CD4-positive, alpha-beta T cell treated with Interleukin-1 beta for 1 hour (primary cell): ENCODE measurements at regions not wholly inside any gene's neighbourhood (a gene's known extent, or its start where the extent isn't known, plus 50 kb on each side); places are given as distances from the start of the nearest gene placed in this dataset.
A peak's percentile ranks its signal among the peaks of the same experiment; 100 is the strongest.

Experiments
- DNase-seq, 2 donors: peaks; one replicate each; pipeline ENCODE4 v3.0.0-alpha.2; 2020 to 2022

DNA sequence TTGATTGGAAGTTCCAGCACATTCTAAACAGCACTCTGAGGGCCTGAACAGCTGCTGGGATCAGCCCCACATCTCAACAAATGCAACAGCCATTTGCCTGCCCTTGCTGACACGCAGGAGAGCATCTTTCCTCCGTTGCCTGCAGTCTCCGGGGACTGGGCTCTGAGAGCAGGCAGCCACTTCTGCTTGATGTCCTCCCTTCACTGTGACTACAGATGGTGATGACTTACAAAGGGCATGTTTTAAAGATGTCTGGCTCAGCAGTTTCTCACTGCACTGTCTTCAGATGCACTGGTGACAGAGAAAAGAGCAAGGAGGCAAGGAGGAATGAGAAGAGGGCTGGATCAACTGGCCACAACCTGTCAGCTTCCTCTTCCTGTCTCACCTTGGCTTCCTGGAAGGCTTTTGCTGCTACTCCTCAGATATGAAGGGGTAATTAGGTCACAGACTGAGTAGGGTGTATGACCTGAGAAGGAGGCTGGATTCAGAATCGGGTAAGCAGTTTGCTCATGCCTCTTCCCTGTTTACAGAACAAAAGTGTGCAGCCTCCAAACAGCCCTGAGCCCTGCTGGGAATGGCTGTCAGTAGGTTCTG lies 143.5 kb upstream of the GHITM start:
- DNase-seq = peak in 1 of 2 donors; percentile 3

DNA sequence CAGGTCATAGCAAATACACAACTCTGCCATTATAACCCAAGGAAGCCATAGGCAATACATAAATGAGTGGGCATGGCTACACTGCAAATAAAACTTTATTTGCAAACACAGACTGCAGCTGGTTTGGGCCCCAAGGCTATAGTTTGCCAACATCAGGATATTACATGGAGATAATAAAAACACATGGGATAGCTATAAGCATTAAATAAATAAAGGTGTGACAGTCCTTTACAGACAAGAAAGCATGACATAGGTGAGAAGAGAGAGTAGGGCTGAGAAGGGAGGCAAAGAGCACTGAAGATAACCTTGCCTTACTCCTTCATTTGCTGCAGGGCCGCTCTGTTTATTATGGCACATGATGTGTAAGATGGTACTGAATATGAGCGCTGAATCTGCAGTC lies 135.1 kb upstream of the GHITM start:
- no peak for DNase-seq

DNA sequence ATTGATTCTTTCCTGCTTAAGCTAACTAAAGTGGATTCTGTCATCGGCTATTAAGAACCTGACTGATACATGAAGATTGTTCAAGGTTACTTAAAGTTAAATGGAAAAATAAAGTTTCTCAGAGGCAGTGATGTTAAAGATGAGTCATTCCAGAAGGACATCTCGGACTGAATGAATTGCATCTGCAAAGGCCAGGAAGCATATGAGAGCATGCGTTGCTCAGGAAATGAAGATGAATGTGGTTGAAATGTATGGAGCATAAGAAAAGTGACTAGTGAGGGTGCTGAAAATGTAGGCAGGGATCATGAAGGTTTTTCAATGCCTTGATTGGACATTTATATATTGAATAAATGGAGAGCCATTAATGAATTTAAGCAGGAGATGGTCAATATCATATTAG lies 133.9 kb upstream of the GHITM start:
- DNase-seq = no peak

DNA sequence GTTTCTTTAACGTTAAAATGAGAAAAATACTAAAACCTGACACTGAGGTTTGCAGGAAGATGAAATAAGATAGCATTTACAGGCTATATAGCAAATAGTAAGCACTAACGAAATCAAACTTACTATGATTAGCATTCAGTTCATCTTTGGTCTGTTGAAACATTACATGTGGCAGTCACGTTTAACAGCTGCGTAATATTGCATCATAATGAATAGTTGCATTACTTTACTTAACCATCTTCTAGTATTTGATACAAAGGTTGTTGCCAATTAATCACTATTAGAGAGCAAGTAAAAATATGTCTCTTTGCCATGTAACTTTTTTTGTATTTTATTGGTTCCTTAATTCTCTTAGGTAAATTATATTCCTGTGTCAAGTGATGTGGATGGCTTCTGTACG lies 131.8 kb upstream of the GHITM start:
- DNase-seq = no peak

DNA sequence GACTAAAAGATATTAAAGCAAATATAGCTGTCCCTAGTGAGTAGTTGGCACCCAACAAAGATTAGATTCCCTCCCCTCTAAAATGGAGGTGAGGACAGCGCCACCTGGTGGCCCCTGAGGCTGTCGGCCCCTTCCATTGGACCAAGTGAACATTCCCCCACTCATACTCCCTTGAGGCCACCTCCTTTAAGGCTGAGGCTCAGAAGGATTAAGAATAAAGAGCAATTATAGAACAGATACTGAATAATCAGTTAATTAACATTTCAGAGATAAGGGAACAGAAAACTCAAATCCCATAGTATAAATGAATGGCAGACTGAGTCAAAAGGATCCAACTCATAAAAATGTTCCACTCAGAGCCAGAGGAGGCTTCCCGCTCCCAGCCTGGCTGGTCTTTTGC lies 130.4 kb upstream of the GHITM start:
- DNase-seq = no peak

DNA sequence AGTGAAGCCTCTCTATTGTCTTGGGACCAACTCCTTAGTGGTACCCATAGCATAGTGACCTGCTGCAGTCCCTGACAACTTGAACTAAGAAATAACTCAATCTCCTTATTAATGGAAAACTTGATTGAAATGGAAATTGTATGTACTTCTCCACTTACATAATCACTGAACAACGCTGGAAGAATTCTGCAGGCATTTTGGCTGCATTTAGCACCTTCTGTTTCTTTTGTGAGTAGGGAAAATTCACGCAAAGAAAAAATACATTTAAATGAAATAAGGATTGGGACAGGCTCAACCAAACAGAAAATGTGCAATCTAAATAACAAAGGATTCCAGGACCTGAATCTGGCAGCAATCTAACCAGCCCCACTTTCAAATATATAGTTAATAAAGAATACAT lies 126.9 kb upstream of the GHITM start:
- no peak for DNase-seq

DNA sequence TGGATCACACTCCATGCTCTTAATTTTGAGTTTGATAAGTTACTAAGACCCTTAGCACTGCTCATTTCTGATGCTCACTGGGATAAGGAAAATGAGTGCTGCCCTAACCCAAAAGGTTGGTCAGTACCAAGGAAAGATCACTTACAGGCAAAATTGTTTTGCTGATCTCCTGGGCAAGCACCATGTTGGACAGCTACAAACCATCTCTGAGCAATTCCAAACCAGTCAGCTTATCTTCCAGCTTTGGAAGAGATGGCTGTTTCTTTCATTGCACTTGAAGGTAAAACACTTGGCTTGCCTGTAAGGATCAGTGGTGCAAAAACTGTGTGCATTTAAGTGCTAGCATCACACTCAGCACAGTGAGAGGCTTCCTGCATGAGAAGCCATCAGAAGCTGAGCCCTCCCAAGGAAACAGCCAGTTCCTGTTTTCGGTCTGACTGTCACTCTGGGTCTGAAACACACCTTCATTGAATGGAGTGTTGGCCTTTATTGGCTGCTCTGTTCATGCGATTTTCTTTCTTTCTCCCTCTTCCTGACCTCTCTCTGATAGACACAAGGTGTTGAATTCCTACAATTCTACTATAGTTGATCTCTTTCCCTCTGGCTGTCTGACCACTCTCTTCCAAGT lies 126.4 kb upstream of the GHITM start:
- DNase-seq = no peak

DNA sequence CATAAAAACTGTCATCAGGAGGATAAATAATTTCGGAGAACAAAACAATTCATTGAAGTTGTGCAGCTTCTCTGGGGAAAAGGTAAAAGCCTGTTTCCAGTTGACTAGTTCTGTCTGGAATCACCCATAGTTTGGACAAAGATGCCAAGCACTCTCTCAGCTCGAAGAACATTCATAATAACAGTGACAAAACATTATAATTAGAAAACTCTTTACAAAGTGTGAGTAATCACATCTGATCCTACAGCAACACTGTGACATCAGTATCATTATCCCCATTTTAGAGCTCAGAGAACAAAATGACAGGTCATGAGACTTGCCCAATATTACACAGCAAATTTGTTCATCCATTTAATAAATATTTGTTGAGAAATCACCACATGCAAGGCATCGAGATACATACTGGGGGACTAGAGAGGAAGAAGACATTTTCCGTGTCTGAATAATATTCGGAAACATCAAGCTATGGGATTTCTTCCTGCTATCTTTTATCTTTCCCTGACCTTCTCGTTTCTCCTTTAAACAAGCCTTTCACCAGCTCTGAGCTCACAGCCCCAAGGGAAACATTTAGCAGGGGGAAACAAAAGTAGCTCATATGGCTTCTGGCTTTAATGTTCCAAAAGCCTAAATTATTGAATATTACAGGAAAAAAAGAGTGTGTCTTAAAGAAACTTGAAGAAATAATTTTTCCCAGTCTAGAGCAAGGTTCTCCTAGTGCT lies 123.3 kb upstream of the GHITM start:
- no peak for DNase-seq

DNA sequence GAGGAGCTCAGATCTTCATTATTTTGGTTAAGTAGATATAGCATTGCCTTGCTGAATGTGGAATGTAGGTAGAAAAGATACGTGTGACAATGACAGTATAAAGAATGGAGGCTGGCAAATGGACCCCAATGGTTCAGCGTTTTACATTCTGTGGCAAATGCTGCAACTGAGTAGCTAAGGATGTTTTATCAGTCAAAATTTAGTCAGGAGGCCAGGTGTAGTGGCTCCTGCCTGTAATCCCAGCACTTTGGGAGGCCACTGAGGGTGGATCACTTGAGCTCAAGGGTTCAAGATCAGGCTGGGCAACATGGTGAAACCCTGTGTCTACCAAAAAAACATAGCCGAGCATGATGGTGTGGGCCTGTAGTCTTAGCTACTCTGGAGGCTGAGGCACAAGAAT lies 120.5 kb upstream of the GHITM start:
- no peak for DNase-seq

DNA sequence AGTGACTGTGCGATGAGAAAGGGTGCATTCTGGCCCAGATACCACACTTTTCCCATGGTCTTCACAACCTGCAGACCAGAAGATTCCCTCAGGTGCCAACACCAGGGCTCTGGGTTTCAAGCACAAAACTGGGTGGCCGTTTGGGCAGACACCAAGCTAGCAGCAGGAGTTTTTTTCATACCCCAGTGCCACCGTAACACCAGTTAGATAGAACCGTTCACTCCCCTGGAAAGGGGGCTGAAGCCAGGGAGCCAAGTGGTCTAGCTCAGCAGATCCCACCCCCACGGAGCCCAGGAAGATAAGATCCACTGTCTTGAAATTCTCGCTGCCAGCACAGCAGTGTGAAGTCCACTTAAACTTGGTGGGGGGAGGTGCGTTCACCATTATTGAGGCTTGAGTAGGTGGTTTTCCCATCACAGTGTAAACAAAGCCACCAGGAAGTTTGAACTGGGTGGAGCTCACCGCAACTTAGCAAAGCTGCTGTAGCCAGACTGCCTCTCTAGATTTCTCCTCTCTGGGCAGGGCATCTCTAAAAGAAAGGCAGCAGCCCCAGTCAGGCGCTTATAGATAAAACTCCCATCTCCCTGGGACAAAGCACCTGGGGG lies 119.4 kb upstream of the GHITM start:
- peak in 1 of 2 donors; percentile 7 for DNase-seq

DNA sequence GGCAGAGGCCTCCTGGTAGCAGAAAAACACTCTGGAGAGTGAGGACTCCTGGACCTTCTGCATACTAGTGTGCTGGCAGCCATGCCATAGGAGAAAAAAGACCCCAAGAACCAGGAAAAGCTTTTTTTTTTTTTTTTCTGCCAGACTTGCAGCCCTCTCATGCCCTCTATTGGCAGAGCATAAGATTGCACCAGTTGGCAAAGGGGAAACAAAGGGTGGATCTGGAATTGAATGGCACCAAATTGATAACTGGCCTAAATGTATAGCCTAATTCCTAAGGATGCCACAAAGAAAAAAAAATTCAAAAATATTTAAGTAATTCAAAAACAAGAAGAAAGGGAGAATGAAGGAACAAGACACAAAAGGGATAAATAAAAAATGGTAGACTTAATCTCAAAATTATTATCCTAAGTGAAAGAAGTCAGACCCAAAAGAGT lies 112.5 kb upstream of the GHITM start:
- peak in 1 of 2 donors; percentile 14 for DNase-seq

DNA sequence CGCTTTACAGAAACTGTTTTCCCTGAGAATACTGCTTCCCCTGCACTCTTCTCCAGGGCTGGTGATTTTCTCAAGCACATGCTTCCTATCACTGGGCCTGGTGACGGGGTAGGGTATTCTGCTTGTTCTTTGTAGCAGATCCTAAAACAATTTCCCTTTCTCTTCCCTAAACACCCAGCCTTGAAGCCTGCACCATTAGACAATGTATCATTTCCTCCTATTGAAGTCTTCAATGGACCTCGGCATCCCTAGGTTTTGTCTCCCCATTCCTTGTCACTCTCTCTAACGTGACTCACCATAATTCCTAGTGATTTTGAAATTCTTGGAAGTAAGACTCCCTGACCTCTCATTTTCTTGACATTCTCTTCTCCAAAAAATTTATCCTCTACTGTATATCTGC lies 109.5 kb upstream of the GHITM start:
- DNase-seq = no peak

DNA sequence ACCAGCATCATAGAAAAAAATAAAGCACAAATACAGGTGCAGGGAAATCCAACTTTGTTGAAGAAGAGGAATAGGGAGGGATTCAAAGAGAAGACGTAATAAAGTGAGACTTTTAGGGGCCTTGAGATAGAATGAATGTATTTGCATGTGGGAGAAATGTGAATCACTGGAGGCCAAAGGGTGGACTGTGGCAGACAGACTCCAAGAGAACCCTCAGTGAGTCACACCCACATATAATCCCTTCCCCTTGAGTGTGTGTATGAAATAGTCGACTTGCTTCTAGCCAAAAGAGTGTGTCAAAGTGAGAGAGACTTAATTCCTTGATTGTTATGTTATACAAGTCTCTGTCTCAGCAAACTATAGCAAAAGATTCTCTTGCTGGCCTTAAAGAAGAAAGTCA lies 101.3 kb upstream of the GHITM start:
- no peak for DNase-seq

DNA sequence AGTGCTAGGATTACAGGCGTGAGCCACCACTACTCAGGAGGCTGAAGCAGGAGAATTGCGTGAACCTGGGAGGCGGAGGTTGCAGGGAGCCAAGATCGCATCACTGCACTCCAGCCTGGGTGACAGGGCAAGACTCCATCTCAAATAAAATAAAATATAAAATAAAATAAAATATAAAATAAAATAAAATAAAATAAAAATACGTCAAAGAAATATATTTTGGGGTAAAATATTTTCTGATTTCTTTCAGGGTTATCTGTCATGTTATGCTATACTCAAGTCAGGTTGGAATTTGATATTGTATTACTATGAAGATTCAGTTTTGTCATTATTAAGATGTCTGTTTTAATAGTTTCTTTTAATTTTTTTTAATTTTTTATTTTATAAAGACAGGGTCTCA lies 99.4 kb upstream of the GHITM start:
- no peak for DNase-seq

DNA sequence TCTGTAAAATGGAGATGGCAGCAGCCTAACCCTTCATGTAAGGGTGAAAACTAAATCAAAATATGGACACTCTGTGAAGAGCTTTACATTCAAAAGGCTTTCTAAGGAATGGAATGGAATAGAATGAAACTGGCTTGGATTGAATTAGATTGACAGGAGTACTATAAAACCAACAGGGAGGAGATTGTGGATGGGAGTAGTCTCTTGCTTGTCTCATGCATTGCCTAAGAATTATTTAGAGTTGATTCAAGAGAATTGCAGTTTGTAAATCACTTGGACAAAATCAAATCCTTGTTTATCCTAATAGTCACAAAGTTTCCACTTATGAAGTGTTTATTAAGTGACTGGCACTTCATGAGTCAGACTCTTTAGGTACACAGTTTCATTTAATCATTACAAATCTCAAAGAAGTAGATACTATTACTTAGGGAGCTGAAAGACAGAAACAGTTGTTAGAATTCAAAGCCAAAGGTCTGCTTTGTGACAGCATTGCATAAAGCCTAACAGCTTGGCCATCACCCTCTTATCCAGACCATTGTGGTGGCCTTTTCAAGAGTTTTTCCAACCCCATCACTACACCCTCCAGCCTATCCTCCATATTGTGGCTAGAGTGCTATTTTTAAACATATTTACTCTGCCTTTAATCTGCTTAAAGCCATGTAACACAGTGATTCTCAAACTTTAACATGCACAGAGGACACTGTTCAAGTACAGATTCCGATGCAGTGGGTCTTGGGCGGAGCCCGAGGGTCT lies 91.9 kb upstream of the GHITM start:
- DNase-seq = no peak

DNA sequence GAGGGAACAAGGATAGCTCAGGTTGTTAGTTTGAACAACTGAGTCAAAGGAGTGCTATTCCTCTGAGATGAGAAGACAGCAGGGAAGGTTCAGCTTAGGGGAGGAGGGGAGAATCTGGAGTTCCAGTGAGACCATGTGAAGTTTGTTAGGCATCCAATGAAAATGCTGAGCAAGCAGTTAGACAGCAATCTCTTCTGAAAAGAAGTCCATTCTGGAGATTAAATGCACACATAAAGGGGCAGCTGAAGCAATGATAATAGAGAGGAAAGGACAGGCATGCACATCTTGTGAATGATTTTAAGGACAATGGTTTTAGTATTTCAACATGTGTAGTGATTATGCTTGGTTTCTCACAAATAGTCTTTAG lies 89.7 kb upstream of the GHITM start:
- DNase-seq = no peak

DNA sequence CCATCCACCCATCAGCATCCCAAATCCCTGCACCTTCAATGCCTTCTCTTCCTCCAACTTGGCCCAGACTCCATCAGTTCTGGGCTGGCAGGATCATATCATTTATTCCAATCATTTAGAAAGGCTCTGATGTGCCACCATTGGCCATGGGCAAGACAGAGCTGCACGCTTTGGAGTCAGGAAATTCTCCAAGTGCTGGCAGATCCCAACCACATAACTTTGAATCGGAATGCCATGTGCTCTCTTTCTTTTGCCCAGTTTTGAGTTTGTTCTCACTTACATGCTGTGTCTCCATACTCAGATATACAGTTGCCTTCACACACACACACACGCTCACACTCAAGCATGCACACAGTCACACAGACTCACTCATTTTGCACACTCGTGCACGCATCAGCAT lies 85.7 kb upstream of the GHITM start:
- DNase-seq = no peak

DNA sequence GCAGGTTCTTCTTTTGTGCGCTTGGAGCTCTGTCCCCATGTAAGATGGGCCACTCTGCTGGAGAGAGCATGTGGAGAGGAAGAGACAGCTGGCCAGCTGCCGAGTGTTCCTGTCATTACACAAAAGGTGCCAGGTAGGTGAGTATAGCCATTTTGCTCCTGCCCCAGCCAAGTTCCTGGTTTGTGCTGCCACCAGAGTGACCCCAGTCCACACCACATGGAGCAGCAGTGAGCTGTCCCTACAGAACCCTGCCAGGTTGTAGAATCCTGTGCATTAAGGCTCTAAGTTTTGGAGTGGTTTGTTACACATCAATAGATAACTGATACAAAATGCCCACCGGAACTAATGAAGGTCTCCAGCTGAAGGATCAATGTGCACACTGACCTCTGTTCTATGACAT lies 84.6 kb upstream of the GHITM start:
- DNase-seq = no peak

DNA sequence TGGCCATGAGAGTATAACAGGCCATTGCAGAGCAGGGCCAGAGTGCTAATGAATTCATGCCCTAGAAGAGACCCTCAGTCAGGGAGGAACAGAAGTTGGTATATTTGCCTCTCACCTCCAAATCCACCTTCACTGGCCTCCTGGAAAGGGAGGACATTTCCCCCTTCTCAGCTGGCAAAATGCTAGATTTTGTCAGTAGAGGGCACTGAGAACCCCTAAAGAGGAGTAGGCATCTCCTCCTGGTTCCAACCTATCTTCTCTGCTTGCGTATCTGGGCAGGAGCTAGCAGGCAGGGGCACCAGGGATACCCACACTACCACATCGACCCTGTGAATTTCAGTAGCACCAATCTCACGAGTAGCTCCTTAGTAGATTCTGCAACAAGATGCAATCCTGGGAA lies 79.8 kb upstream of the GHITM start:
- DNase-seq = no peak

DNA sequence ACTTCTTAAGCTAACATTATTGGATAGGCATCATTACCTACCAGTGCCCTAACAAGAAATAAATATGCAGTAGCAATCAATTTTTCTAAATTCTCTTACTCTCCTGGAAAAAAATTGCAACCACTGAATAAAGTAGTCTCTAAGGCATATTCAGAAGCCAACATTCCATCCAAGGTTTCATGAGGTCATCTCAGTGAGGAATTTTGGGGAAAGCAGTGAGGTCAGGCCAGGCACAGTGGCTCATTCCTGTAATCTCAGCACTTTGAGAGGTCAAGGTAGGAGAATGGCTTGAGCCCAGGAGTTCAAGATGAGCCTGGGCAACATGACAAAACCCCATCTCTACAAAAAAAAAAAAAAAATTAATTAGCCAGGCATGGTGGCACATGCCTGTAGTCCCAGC lies 75.9 kb upstream of the GHITM start:
- no peak for DNase-seq

DNA sequence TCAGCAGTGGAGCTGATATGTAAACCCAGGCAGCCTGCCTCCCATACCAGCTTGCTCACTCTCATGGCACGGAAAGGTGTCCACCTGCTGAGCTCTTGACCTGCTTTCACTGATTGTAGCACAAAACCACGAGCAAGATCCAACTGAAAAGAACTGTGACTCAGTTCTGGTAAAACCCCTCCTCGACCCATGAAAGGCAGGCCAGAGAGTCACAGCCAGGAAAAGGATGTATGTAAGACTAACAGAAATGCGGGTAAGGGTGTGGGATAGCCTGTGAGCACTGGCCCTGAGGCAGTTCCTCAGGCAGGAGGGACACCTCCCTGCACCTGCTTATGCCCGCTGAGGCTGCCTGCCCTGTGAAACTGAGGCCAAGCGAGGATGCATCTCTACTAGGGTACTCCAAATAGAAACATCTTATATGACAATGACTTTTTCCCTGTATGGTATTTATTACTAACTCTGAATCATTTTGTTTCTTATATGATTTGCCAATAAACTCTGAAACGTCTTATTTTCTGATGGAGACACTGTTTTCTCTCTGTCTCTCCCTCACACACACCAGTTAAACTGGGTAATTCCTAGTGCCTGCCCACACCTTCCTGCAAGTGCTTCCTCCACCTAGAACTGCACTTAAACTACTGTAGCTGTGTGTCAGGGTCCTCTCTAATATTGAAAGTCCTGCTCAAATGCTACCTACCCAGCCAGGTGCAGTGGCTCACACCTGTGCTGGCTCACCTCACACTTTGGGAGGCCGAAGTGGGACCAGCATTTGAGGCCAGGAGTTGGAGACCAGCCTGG lies 73.3 kb upstream of the GHITM start:
- no peak for DNase-seq

DNA sequence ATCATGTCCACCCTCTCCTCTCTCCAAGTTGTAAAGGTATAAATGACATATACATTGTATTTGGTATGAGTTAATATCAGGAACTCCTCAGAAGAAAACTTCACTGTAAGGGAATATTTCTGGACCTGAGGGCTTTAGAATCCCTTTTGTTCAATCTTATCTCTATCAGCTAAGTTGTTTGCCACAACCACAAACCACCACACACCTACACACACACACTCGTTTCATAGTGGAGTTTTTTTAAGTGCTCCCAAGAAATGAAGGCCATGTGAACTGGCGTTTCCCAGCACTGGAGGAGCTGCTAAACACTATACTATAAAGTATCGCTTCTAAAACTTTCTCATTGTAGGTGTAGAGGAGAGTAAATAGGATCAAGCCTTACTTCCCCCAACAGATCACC lies 64.8 kb upstream of the GHITM start:
- DNase-seq = no peak
